ENCODE measurements at regions not wholly inside any gene's neighbourhood (a gene's known extent, or its start where the extent isn't known, plus 50 kb on each side); places are given as distances from the start of the nearest gene placed in this dataset.

DNA sequence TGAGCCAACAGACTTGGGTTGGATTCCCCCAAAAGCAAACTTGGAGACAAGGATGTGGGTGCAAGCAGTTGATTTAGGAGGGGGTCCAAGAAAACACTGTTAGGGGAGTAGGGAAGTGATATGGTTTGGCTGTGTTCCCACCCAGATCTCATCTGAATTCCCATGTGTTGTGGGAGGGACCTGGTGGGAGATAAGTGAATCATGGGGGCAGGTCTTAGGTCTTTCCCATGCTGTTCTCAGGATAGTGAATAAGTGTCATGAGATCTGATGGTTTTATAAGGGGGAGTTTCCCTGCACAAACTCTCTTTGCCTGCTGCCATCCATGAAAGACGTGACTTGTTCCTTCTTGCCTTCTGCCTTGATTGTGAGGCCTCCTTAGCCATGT lies 542.6 kb downstream of the DHX35 start:
- no peak for TF ChIP-seq CTCF (conservative IDR thresholded peaks at IDR 0.05; ENCODE audit: low read depth, low read length)
- no peak overlapping the region for H3K4me3 ChIP-seq (ENCODE audit: low read depth, low read length)
- DNase-seq (ENCODE audit: low read depth), result no peak

DNA sequence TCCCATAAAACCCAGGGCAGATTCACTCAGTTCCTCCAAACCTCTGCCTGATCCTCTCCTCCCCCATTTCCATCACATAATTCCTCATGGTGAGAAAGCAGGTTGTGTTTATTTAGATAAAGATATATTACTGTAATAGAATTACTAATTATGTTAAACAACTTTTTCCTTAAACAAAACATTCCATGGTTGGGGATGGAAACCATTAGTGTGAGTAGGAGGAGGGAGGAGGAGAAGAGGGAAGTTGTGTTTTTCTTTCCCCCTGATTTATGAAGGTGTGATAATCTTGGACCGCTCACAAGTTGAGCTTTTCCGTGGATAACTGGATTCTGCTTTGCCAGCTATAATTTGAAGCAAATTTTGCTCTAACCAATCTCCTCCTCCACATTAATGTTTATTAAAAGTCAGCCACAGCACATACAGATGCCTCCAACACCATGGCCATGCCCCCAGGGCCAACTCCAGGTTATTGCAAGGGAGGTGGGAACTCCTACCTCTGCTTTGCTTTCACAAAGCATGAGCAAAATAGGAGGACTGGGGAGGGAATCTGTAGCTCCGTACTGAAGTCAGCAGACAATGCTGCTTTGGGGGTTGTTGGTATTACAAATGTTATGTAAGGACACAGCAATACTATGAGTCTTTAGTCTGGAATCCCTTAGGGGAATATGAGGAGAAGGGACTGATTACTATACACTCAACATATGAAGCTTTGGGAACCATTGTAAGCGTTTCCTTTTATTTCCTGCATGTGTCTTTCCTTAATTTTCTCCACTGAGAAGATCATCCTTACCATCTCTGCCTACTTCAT lies 542.0 kb downstream of the DHX35 start:
- no peak for TF ChIP-seq CTCF (conservative IDR thresholded peaks at IDR 0.05; ENCODE audit: low read depth, low read length)
- DNase-seq (ENCODE audit: low read depth), result no peak
- no peak overlapping the region for H3K4me3 ChIP-seq (ENCODE audit: low read depth, low read length)

- no peak for DNase-seq (ENCODE audit: low read depth)
- no peak for TF ChIP-seq CTCF (conservative IDR thresholded peaks at IDR 0.05; ENCODE audit: low read depth, low read length)
- no peak overlapping the region for H3K4me3 ChIP-seq (ENCODE audit: low read depth, low read length)
These were observed 530.2 kb downstream of the DHX35 start for GRCh38 chr20:39492223-39492797.

DNA sequence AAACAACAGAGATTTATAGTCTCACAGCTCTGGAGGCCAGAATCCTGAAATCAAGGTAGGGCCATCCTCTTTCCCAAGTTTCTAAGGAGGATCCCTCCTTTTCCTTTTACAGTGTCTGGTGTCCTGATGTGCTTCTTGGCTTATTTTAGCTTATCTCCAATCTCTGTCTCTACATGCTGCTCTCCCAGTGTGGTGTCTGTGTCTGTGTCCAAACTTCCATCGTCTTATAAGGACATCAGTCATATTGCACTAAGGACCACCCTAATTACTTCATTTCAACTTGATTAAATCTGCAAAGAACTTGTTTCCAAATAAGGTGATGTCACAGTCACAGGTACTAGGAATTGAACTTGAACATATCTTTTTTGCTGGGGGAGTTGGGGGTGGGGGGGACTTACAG lies 529.6 kb downstream of the DHX35 start:
- no peak overlapping the region for H3K4me3 ChIP-seq (ENCODE audit: low read depth, low read length)
- no peak for TF ChIP-seq CTCF (conservative IDR thresholded peaks at IDR 0.05; ENCODE audit: low read depth, low read length)

DNA sequence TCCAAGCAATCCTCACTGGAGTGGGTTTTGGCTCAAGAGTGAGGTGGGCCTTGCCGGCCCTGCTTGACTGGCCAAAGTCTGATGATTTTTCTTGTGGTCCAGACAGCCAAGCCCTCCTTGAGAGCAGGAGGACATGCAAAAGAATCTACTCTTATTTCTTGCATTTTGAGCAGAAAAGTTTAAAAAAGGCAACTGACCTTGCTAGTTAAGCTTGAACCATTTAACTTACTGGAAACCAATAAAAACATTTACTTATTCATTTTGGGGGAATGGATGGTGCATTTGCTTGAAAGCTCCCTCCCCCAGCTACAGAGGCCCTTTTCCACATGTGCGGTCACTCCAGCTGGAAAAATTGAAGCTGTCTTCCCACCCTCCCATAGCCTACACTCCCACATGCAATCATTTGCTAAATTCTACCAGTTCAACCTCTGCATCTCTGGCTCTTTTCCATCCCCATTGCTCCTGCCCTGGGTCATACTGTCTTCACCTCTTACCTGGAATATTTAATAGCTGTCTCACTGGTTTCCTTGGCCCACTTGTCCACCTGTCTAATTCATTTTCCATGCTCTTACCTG lies 527.9 kb downstream of the DHX35 start:
- TF ChIP-seq CTCF (conservative IDR thresholded peaks at IDR 0.05; ENCODE audit: low read depth, low read length), result no peak
- no peak for DNase-seq (ENCODE audit: low read depth)
- H3K4me3 ChIP-seq (ENCODE audit: low read depth, low read length), result no peak overlapping the region

More for the DNA sequence above, 529.6 kb downstream of the DHX35 start:
- no peak for DNase-seq (ENCODE audit: low read depth)

- DNase-seq (ENCODE audit: low read depth), result no peak
- no peak overlapping the region for H3K4me3 ChIP-seq (ENCODE audit: low read depth, low read length)
- TF ChIP-seq CTCF (conservative IDR thresholded peaks at IDR 0.05; ENCODE audit: low read depth, low read length), result no peak
These were observed 518.3 kb downstream of the DHX35 start for GRCh38 chr20:39480276-39481043.

Measured in epithelial cell of proximal tubule (primary cell).